Erythroblast (primary cell): ENCODE measurements at regions not wholly inside any gene's neighbourhood (a gene's known extent, or its start where the extent isn't known, plus 50 kb on each side); places are given as distances from the start of the nearest gene placed in this dataset.

ENCODE experiments used
- GATA1 ChIP-seq: IDR thresholded peaks from 2 replicates; pipeline ENCODE4 v1.6.1; 2011; ENCODE audit warnings: low read depth, mild to moderate bottlenecking, control low read depth, low read length, moderate library complexity
- POLR2A ChIP-seq: IDR thresholded peaks from 2 replicates; pipeline ENCODE4 v1.6.1; 2011; ENCODE audit warnings: mild to moderate bottlenecking, low read length

GRCh38 chr3:113070681-113071113 is 79.9 kb downstream of the GTPBP8 start:
- no peak for TF ChIP-seq POLR2A
- TF ChIP-seq GATA1 = no peak
